ENCODE measurements at regions not wholly inside any gene's neighbourhood (a gene's known extent, or its start where the extent isn't known, plus 50 kb on each side); places are given as distances from the start of the nearest gene placed in this dataset.

DNA sequence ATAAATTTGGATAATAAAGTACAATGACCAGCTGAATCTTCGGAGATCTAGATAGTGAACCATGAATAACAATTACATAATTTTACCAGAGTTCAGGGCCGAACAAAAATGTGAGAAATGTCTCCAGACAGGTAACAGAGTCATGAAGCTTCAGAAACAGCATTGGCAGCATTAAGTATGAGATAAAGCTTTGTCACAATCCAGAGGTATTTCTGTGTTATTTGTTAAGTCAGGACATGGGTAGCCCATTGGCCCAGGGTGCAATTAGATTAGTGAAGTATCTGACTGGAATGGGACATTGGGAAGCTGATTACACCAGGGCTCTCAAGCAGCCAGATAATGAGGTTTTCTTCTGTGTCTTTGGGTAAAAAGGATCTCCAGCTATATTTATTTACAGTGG, 184.2 kb upstream of the PPP1R3A start:
- H3K36me3 ChIP-seq = no peaks in the 10 kb centered on the region
- H3K27me3 ChIP-seq (ENCODE audit: low read depth) = no peaks in the 10 kb centered on the region
- H3K27ac ChIP-seq = no peak overlapping the region
- DNase-seq (no peak), ATAC-seq (no peak)
- no peaks in the 10 kb centered on the region for H3K9me3 ChIP-seq
- TF ChIP-seq, protein P1, sequence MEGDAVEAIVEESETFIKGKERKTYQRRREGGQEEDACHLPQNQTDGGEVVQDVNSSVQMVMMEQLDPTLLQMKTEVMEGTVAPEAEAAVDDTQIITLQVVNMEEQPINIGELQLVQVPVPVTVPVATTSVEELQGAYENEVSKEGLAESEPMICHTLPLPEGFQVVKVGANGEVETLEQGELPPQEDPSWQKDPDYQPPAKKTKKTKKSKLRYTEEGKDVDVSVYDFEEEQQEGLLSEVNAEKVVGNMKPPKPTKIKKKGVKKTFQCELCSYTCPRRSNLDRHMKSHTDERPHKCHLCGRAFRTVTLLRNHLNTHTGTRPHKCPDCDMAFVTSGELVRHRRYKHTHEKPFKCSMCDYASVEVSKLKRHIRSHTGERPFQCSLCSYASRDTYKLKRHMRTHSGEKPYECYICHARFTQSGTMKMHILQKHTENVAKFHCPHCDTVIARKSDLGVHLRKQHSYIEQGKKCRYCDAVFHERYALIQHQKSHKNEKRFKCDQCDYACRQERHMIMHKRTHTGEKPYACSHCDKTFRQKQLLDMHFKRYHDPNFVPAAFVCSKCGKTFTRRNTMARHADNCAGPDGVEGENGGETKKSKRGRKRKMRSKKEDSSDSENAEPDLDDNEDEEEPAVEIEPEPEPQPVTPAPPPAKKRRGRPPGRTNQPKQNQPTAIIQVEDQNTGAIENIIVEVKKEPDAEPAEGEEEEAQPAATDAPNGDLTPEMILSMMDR (IDR thresholded peaks at IDR 0.05) = no peak
- intact Hi-C loops (cut with DNase I) = no loop called here
- H3K4me1 ChIP-seq = no peaks in the 10 kb centered on the region
- H3K4me3 ChIP-seq = no peak overlapping the region

DNA sequence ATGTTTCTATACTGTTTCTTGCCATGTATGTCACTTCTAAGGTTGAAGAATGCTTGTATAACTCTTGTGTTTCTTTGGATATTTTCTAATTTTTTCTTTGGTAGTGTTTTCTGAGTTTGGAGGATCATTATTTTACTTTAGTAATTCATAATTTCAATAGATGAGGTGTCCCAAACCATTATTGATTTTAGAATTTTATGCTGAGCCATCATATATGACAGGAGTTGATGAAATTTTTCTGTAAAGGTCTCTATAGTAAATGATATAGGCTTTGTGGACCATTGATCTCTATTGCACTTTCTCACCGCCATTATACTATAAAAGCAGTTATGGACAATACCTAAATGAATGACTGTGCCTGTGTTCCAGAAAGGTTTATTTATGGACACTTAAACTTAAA, 183.3 kb upstream of the PPP1R3A start:
- Histone ChIP-seq H3K27me3 (ENCODE audit: low read depth) (no peaks in the 10 kb centered on the region), H3K4me1 (no peaks in the 10 kb centered on the region), H3K36me3 (no peaks in the 10 kb centered on the region), H3K27ac (no peak overlapping the region), H3K4me3 (no peak overlapping the region), H3K9me3 (no peaks in the 10 kb centered on the region)
- no peak for ATAC-seq
- TF ChIP-seq, protein P1 (IDR thresholded peaks at IDR 0.05) = no peak
- DNase-seq = no peak
- intact Hi-C loops (cut with DNase I) = no loop called here

DNA sequence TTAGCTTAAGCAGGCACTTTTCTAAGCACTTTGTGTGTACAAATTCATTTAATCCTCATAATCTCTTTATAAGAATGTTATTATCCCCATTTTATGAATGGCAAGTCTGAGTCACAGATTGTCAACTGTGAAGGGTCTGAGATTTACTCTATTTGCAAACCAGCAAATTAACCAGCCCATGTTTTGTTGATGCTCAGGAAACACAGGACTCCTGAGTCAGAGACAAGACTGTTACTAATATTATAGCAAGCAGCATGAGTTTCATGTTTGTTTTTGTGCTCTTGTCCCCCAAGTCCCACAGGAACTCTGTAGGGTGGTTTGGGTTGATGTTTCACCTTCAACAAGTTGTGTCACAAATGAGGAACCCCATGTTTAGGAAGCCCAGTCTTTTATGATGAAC, 182.0 kb upstream of the PPP1R3A start:
- no peak for ATAC-seq
- DNase-seq = no peak
- no peak overlapping the region for H3K4me3 ChIP-seq
- no peak overlapping the region for H3K27ac ChIP-seq
- no peaks in the 10 kb centered on the region for H3K27me3 ChIP-seq (ENCODE audit: low read depth)
- H3K9me3 ChIP-seq = no peaks in the 10 kb centered on the region
- TF ChIP-seq, protein P1 (IDR thresholded peaks at IDR 0.05) = no peak
- H3K36me3 ChIP-seq = no peaks in the 10 kb centered on the region
- H3K4me1 ChIP-seq = no peaks in the 10 kb centered on the region
- intact Hi-C loops (cut with DNase I) = no loop called here

DNA sequence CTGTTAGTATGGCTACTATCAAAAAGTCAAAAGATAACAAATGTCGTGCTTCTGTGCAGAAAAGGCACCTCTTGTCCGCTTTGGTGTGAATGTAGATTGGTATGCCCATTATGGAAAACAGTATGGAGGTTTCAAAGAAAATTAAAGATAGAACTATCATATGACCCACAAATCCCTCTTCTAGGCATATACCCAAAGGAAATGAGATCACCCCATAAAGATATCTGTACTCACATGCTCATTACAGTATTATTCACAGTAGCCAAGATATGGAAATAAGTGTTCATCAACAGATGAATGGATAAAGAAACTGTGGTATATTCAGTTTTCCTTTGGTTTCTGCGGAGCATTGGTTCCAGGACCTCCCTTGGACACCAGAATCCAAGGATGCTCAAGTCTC, 180.5 kb upstream of the PPP1R3A start:
- no peak for ATAC-seq
- Histone ChIP-seq H3K9me3 (no peaks in the 10 kb centered on the region), H3K27me3 (ENCODE audit: low read depth) (no peaks in the 10 kb centered on the region), H3K36me3 (no peaks in the 10 kb centered on the region), H3K4me1 (no peaks in the 10 kb centered on the region), H3K4me3 (no peak overlapping the region), H3K27ac (no peak overlapping the region)
- TF ChIP-seq, protein P1 (IDR thresholded peaks at IDR 0.05) = no peak
- intact Hi-C loops (cut with DNase I) = no loop called here
- no peak for DNase-seq

DNA sequence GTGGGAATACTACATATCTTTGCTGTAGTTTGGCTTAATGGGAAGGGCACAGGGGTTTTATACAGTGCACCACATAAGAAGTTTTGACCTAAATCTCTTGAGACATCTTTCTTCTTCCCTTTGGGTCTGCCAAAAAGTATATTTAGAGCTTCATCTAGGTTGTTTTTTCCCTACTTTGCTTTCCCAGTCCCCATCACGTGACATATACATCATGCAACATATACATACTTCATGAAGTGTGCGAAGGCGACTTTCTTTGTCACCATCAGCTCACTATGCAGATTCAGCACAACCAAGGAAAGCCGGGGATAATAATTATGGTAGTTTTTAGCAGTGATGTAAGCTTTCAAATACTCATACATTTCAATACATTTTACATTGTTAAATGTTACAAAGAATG, 177.1 kb upstream of the PPP1R3A start:
- no peaks in the 10 kb centered on the region for H3K27me3 ChIP-seq (ENCODE audit: low read depth)
- no peak overlapping the region for H3K4me3 ChIP-seq
- H3K4me1 ChIP-seq = no peaks in the 10 kb centered on the region
- TF ChIP-seq, protein P1 (IDR thresholded peaks at IDR 0.05) = no peak
- H3K27ac ChIP-seq = no peak overlapping the region
- DNase-seq = no peak
- H3K9me3 ChIP-seq = no peaks in the 10 kb centered on the region
- intact Hi-C loops (cut with DNase I) = no loop called here
- no peak for ATAC-seq
- H3K36me3 ChIP-seq = no peaks in the 10 kb centered on the region

DNA sequence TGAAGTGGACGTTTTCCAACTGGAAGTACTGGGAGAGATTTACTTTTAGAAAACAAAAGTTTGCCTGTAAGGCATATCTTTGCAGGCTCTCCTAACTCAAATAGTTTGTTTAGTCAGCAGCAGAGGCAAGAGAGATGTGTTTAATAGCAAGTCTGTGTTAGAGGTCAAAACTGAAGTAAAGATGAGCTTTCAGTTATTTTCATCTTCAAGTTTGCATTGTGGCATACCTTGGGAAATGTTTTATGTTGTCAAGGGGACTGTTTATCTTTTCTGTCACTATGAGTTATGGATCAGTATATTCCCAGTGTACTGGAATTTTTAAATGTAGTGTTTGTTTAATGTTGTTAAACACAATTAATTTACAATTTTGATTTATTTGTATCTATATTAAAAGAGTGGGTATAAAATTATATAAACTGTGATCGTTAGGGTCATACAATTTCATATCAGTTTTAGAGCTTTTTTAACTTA, 169.7 kb upstream of the PPP1R3A start:
- DNase-seq = no peak
- Histone ChIP-seq H3K9me3 (no peaks in the 10 kb centered on the region), H3K27ac (no peak overlapping the region), H3K4me3 (peak overlapping the region; percentile 58), H3K27me3 (ENCODE audit: low read depth) (peaks cover 40% of the 10 kb centered on the region), H3K4me1 (peaks cover 15% of the 10 kb centered on the region), H3K36me3 (no peaks in the 10 kb centered on the region)
- TF ChIP-seq, protein P1 (IDR thresholded peaks at IDR 0.05) = no peak
- ATAC-seq = no peak
- intact Hi-C loops (cut with DNase I) = no loop called here

Measured in lower lobe of right lung (tissue), 2 donors.